ENCODE measurements at regions not wholly inside any gene's neighbourhood (a gene's known extent, or its start where the extent isn't known, plus 50 kb on each side); places are given as distances from the start of the nearest gene placed in this dataset.

DNA sequence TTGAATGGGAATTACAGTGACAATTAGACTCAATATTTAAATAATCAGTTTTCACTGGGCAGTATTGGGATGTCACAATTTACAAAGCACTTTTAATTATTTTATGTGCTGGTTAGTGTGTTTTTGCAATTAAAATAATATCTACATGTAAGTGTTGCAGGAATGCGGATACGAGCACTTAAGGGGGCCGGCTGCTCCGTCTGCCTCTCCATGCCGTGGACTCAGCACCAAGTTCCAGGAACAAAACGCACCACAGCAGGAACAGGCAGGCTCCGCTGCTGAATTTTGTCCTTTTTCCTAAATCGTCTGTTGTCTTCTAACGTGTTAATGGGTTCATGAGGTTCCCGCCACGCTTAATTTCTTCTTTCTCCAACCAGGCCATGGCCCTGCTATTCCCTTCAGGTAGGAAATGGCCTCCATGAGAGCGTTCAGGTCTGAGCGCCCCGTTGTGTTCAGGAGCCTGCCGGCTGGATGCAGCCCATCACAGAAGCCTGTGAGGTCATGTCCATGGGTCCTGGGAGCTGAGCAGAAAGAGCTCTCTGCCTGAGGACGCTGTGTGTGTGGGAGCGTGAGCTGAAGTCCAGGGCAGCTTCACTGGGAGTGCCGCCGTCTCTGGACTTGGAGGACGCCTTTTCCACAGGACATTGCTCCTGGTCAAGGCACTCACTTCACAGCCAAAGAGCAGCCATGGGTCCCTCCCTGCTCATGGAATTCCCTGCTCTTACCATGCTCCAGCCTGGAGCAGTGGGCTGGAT is 730.3 kb downstream of the BRD1 start:
- no peak for DNase-seq

DNA sequence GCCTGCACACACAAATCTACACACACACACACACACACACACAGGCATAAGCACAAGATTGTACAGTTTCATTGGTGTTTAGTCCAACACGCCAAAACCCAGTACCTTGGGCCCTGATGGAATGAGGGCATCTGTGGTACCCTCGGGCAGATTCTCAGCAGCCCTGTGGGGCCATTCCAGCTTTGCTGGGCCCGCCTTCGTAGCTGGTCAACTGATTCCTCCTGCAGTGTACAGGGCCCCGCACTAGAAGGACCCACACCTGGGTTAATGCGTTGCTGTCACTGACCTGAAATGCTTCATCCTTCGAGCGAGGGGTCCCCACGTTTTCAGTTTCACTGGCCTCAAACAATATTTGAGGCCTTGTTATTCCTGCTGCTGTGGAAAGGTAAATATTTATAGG is 731.2 kb downstream of the BRD1 start:
- DNase-seq = no peak

DNA sequence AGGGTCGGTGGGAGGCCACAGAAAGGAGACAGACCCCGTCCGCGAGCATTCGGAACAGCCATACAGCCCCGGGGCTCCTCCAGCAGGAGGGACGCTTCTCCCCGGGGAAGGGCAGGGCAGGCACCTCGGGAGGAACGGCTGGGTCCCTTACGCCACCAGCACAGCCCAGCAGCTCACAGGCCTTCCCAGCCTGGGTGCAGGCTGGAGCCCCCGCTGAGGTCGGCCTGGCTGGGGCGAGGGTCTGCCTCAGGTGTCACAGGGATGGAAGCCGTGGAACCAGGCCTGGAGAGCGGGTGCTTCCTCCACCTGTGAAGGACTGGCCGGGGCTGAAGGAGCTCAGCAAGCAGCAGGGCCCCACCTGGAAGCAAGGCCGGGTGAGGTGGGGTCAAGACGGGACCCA is 732.3 kb downstream of the BRD1 start:
- no peak for DNase-seq

DNA sequence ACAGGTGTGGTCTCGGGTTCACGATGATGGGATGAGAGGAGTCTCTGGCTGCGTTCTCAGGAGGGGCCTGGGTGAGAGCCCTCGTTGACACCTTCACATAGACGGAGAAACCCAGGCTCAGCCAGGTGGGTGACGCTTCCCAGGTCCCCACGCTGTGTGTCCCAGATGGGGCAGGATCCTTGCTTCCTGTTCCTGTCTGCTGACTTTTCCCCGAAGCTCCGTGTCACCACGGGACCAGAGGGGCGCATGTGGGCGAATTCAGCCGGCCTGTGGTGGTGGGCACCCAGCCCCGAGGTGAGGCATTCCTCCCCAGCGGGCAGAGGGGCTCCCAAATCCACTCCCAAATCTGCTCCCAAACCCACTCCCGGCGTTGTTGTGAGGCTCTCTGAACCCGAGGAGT is 732.8 kb downstream of the BRD1 start:
- no peak for DNase-seq

DNA sequence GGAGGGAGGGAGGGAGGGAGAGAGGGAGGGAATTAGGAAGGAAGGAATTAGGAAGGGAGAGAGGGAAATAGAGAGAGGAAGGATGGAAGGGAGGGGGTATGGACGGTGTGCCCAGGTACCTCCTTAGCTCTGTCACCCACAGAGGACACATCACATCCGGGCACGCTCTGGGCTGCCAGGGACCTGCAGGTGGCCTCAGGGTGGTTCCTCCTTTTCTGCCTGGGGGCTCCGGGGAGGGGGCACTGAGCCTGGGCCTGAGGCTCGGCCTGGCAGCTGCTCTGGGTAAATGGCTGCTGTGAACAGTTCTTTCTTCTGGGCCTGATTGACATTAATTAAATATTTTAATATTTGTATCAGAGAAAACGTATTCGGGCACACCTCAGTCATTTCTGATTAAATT is 733.5 kb downstream of the BRD1 start:
- DNase-seq = no peak

DNA sequence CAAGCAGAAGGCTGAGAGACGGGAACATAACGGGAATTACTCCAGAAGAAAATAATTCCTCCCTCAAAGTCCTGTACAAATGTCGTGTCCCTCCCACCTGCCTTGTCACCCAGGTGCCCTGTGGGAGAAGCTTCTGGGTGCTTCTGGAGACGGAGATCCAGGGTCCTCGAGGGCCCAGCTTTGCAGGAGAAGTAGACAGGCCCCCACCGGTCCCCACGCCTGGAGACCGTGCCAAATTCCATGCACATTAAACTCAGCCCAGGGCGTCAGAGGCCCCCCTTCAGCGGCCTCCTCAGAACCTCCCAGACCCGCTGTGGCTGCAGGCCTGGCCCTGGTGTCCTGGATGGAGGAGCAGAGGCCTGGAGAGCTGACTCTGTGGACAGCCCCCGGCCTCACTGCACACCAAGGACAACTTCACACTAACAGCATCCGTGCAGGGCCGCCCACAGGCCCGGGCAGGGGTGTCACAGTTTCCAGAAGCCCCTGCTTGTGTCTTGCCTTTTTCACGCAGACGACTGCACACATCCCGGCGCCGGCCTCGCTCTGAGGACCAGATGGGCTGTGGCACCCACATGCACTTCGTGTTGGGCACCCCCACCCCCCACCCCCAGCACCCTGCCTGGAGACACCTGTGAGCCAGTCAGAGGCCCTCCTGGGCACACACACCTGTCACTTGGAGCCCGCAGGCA is 734.3 kb downstream of the BRD1 start:
- no peak for DNase-seq

DNA sequence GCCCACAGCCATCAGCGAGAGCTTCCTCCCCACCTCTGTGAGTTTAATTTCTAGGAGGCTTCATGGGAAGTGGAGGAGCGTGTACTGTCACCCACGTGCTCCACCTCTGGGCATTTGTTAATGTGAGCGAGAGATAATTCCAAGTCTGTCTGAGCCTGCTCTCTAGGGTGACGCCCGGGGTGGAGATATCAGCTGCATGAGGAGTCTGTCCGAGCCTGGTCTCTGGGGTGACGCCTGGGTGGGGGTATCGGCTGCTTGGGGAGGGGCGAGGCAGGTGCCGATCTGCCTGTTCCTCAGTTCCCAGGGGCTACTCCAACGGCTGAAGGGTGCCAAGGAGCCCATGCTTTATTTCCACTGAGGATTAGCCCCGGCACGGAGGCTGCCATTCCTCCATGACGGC is 735.0 kb downstream of the BRD1 start:
- DNase-seq = no peak

DNA sequence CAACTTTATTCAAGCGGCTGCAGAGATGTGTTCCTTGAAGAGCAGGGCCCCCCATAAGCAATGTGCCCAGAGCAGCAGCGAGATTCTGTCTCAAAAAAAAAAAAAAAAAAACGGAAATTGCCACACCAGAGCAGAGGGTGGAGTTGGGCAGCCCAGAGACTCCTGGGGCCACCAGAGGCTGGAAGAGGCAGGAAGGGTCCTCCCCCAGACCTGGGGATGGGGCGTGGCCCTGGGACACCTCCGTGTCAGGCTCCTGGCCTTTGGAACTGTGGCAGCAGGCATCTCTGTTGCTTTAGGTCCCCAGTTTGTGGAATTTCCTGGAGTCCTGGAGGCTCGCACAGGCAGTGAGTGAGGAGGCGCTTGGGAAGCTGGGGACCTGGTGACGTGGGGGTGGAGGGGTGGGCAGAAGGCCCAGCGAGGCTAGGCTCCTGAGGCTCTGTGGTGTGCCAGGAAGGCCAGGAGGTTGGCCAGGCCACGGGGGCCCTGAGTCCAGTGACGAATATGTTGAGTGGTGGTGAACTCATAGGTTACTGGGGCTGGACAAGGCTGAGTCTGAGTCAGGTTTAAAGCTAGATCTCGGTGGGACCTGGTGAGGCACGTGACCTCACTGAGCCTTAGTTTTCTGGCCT is 735.6 kb downstream of the BRD1 start:
- DNase-seq = no peak

DNA sequence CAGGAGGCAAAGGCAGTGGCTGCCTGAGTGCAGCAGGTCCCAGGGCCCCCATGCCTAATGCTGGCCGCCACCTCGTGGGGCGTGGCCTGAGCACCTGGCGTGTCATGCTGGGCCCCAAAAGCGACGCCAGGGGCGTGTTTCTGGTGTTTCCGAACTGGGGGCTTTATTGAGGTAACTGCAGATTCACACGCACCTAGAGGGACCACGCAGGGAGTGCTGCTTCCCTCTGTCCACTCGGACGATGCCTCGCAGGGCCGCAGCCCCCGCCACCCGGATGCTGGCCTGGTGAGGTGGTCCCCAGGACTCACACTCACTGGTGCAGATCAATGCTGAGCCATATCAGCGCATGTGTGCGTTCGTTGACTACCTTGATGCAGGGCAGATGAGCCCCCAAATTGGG is 736.2 kb downstream of the BRD1 start:
- no peak for DNase-seq

DNA sequence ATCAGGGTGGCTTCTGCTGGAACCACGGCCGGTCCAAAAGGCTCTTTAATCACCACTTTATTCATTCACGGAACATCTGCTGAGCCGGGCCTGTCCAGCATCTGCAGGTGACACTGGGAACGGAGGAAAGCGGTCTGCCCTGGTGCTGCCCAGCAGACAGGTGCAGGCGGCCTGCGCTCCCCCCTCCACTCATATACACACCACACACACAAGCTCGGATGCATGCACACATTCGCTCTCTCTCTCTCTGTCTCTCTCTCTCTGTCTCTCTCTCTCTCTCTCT is 736.9 kb downstream of the BRD1 start:
- DNase-seq = no peak

DNA sequence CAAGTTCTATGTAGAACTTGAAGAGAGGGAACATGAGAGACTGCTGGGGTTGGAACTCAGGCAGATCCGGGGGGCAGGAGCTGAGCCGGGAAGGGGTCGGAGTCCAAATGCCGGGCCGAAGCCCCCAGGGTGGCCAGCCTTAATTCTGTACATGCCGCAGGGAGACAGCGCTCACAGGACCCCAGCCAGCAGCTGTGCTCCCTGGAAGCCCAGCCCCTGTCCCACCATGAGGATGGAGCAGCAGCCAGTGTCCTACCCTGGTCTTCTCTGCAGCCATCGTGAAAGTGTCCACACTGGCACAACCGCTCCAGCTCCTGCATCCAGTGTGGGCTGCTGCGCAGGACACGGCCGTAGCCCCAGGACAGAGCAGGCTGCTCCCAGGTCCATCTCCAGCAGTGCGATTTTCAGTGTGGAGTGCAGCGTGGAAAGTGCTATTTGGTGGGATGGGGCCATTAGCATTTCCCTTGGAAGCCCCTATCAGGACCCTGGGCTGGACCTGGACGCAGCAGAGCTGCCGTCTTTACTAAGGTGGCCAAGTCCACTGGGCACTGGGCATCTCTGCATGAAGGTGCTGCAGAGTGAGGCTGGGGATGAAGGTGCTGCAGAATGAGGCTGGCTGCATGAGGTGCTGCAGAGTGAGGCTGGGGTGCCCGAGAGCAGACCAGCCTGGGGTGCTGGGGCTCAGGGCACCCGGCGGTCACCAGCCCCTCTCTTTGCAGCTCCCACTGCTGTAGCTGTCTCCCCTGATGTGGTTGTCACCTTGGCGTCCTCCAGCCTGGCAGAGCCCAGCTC is 737.4 kb downstream of the BRD1 start:
- no peak for DNase-seq

DNA sequence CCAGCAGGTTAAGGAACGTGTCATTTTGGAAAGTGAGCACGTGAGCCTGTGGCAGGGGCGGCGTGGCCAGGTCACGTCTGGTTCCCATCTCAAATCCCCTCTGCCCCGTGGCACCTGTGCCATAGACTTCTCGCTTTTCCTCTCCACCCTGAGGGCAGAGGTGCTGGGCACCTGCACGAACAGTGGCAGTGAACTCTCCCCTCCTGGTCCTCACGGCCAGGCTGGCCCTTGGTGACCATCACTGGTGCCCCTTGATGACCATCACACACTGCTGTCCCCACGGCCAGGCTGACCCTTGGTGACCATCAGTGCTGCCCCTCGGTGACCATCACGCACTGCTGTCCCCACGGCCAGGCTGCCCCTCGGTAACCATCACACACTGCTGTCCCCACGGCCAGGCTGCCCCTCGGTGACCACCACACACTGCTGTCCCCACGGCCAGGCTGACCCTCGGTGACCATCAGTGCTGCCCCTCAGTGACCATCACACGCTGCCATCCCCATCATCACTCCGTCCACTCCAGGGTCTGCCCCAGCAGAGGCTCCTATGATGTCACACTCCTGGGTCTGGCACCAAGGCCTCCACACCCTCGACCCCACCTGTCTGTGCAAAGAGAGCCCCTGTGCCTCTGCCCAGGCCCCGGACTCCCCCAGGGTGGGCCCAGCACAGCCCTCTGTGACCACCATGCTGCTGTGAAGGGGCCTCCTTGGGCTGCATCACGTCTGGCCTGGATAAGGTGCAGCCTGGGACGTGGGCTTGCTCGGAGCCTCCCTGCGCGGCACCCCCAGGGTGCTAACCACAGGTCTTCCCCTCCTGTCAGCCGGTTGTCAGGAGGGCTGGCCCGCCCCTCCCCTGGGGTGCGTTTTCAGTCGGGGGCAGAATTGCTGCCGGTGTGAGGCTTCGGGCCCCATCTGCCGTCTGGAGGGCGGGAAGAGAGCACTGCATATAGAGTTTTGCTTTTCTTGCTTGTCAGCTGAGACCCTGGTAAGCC is 738.6 kb downstream of the BRD1 start:
- no peak for DNase-seq

DNA sequence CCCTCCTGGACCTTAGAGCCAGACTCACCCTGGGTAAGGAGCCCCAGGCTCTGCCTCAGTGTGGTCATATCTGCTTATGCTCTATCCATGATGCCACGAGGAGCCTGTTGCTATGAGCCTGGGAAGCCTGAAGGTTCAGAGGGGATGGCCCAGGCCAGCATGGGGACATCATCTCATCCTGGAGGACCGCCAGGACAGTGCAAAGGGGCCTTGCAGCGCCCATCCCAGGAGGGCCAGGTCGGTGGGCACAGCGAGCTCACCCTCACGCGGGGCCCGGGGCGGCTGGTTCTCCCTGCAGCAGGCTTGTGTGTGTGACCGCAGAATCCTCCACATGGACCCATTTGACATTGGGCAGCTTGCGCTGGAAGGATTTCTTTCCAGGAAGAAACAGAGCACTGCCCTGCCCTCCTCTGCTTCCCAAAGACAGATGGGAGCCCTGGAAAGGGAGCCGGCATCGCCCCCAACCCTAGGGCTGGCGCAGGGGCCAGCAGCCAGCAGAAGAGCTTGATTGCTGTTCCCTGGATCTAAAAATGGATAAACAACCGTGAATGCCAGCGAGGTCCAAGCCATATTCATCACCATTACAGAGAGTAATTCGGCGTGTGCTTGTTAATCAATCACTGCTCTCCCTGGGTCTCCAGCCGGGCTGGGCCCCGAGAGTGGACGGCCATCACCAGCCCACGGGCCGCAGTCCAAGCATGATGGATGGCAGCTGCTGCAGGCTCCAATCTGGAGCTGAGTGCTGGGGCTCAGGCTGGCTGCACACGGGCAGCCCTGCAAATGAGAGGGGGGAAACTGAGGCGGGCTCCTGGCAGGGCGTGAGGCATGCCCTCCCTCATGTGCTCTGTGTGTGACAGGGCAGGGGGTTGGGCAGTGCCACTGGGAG is 739.7 kb downstream of the BRD1 start:
- no peak for DNase-seq

DNA sequence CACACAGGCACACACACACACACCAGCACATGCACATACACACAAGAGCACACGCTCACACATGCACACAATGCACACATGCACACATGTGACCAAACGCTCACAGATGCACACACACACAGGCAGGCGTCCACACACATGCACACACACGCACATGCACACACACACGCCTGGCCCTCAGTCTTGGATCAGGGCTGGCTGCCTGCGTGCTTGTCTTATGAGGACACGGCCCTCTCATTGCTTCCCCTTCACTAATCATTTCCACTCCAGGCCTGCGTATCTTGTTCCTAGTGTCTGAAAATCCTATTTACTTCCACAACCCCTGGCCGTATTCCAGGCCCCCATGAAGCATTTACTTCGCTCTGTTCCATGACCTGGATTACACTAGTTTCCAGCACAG is 740.5 kb downstream of the BRD1 start:
- no peak for DNase-seq

DNA sequence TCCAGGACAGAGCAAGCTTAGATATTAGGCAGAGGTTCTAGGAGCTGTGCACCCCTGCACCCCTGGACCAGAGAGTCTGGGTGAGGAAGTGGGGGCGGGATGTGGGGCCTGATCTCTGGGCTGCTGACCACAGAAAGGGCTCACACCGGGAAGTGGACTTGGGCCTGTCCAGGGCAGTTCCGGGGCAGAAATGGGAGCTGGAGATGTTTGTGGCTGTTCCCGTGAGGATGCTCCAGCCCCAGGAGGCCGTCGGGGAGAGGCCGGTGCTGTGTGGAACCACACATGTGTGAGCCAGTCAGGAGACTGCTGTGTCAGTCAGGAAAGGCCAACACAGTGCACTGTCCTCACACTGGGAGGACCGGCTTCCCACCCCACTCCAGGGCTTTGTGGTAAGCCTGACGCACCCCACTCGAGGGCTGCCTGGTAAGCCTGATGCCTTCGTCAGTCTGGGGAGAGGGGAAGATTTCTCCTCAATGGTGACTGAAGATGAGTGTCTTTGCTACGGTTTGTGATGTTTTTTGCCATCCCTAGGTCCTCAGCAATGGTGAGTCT is 741.0 kb downstream of the BRD1 start:
- no peak for DNase-seq

DNA sequence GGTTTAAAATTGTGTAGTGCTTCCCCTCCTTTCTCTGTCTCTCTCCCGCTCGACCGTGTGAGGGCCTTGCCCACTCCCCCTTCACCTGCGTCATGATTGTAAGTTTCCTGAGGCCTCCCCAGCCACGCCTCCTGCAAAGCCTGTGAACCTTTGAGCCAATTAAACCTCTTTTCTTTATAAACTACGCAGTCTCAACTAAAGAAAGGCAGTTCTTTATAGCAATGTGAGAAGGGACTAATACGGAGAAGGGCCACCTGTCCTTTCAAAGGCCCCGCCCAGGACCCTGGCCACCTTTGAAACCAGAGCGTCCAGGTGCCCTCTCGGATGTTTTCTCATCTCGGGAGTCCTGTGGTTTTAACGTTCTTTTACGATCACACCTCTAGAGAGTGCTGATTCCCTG is 741.5 kb downstream of the BRD1 start:
- DNase-seq = no peak

DNA sequence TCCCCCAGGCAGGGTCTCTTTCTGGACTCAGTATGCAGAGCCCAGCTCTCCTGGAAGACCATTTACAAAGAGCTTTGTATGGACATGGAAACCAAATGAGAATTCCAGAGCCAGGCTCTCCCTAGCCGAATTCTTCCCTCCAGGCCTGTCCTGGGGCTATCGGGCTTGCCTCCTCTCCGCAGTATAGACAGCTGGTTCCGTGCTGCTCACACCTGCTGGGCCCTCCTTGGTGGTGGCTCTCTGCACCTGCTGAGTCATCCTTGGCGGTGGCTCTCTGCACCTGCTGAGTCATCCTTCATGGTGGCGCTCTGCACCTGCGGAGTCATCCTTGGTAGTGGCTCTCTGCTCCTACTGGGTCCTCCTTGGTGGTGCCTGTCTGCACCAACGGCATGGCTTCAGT is 743.5 kb downstream of the BRD1 start:
- no peak for DNase-seq

DNA sequence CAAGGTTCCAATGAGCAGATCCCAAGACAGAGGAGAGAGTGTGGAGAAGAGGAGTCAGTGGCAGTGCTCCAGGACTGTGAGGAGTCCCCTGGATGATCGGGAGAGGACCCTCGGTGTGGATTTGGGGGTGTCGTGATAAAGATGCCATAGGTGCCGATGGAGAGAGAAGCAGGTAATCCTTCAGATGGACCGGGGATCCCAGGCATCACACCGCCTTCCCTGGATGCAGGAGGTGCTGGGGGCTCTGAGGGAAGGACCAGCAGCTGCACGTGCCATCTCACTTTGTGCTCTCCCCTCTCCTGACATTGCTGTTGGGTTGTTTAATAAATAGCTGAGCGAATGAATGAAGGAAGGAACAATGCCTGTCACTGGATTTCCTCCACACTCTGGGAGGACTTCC is 744.1 kb downstream of the BRD1 start:
- no peak for DNase-seq

DNA sequence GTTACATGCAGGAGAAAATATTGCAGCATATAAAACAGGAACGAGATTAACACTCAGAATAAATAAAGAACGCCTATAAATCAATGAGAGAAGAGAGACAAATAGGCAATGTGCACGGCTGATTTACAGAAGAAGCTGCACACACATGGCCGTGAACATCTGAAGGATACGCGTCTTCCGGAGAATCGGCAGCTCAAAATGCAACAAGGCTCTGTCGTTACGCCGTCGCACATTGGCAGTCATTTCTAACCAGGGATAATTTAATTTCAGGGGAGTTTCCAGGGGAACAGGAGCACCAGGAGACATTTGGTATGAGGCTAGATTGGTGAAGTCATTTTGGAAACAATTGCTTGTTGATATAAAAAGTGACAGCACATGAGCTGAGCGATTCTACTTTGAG is 745.2 kb downstream of the BRD1 start:
- DNase-seq = no peak

DNA sequence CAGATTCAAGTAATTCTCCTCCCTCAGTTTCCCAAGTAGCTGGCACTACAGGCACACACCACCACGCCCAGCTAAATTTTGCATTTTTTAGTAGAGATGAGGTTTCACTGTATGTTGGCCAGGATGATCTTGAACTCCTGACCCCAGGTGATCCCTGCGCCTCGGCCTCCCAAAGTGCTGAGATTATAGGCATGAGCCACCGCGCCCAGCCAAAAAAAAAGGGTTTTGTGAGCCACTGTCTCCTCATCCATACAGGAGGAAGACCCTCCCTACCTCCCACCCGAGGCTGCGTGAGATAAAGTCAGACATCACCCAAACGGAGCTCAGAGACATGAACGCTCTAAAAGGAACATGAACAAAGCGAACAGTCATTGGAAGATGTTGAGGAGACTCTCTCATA is 745.7 kb downstream of the BRD1 start:
- no peak for DNase-seq

DNA sequence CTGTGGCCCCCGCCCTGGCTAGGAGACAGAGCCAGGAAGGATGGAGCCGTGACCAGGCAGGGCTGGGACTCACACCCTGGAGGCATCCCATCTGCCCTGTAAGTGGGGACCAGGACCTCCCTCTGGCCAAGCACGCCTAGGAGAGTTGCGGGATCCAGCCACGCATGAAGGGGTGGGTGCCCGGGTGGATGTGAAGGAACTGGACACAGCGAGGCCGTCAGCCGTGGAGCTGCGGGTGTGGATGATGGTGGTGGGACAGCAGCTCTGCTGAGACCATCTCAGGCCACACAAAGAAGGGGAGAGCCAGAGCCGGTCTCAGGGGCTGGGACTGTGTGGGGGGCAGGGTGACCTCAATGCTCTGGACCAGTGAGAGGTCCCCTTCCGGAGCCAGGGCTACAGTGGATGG is 746.4 kb downstream of the BRD1 start:
- no peak for DNase-seq
